K562 (cell line): ENCODE measurements at regions not wholly inside any gene's neighbourhood (a gene's known extent, or its start where the extent isn't known, plus 50 kb on each side); places are given as distances from the start of the nearest gene placed in this dataset.

Experiments
- ATAC-seq: fragments of 200-7000 bp; cut with Tn5 transposase; 3 replicates; pipeline ENCODE4 v1.9.1; 2020; ENCODE audit warnings: moderate library complexity
- BruUV-seq: library from RNA; stranded (reverse); fragments of 400-500 nt; replicated peaks from 2 replicates; lab custom pipeline; 2021; lab: Mats Ljungman, UMichigan
- CTCF ChIA-PET: fragments of 300-600 bp; formaldehyde crosslinking; extraction: SDS; loops from one replicate; lab custom pipeline; 2021; ENCODE audit warnings: low intra/inter-chr PET ratio; lab: Yijun Ruan, JAX
- POLR2A ChIA-PET: fragments of 300-600, 350-650 bp; sonication (Branson Sonifier 250); formaldehyde crosslinking; extraction: SDS; loops from one replicate; lab custom pipeline; 2021; ENCODE audit warnings: antibody characterized with exemption, inconsistent platforms; lab: Yijun Ruan, JAX
- DNase-seq, 4 experiments: peaks; one replicate each; pipeline versions ENCODE4 v3.0.0 to v3.0.0-alpha.2; 2011 to 2018; ENCODE audit warnings: low spot score in 3 of 4, mixed read lengths in 3 of 4; ENCODE audit errors: extremely low read depth in 1 of 4
- FAIRE-seq: peaks from 2 replicates; lab custom pipeline; 2011; peaks lifted over from hg19 to GRCh38; lab: Jason Lieb, UNC
- H2AFZ ChIP-seq: 2 replicates; pipeline ENCODE4 v1.6.0; 2011; ENCODE audit warnings: low read depth, low read length, control low read depth, inconsistent platforms
- H3K27ac ChIP-seq: fragments of 200-600 bp; 3 replicates; pipeline ENCODE4 v1.8.0; 2011; ENCODE audit warnings: low read depth, mild to moderate bottlenecking, control low read depth, inconsistent platforms, low read length, moderate library complexity, mixed read lengths; ENCODE audit errors: extremely low read depth
- H3K27me3 ChIP-seq, 2 experiments: fragments of 300-600 bp in 1 of 2; 2 replicates in 1 of 2; 3 replicates in 1 of 2; pipeline versions ENCODE4 v1.6.0 to v1.8.0; 2011; ENCODE audit warnings: inconsistent platforms in 2 of 2, low read length in 2 of 2, mild to moderate bottlenecking in 1 of 2, mixed read lengths in 1 of 2, moderate library complexity in 1 of 2; ENCODE audit not compliant: control insufficient read depth in 2 of 2, insufficient read depth in 2 of 2
- H3K36me3 ChIP-seq: fragments of 300-600 bp; 3 replicates; pipeline ENCODE4 v1.8.0; 2011; ENCODE audit warnings: mild to moderate bottlenecking, low read length, inconsistent platforms; ENCODE audit not compliant: control insufficient read depth, insufficient read depth
- H3K4me1 ChIP-seq, 2 experiments: fragments of 200-600 bp in 1 of 2; replicated peaks in 1 of 2; 2 replicates in 1 of 2; 3 replicates in 1 of 2; pipeline versions ENCODE4 v1.5.1 to v1.8.0; 2011; ENCODE audit warnings: inconsistent platforms in 2 of 2, low read length in 2 of 2, mild to moderate bottlenecking in 1 of 2, mixed read lengths in 1 of 2, moderate library complexity in 1 of 2; ENCODE audit not compliant: control insufficient read depth in 2 of 2, insufficient read depth in 2 of 2
- H3K4me2 ChIP-seq: 2 replicates; pipeline ENCODE4 v1.6.1; 2011; ENCODE audit warnings: low read length, control low read depth, inconsistent platforms, mixed read lengths; ENCODE audit not compliant: insufficient read depth
- H3K4me3 ChIP-seq: fragments of 200-600 bp; sonication (generic), shearing (Covaris generic); 2 replicates; pipeline ENCODE4 v1.5.1; 2016; ENCODE audit warnings: control low read depth, inconsistent platforms
- H3K79me2 ChIP-seq: fragments of 200-600 bp; 3 replicates; pipeline ENCODE4 v1.8.0; 2011; ENCODE audit warnings: low read length, inconsistent platforms; ENCODE audit not compliant: control insufficient read depth, insufficient read depth
- H3K9ac ChIP-seq, 2 experiments: 2 replicates each; pipeline versions ENCODE4 v1.6.0 to v1.6.1; 2011; ENCODE audit warnings: low read depth in 2 of 2, low read length in 2 of 2, control low read depth in 1 of 2, inconsistent platforms in 1 of 2, mild to moderate bottlenecking in 1 of 2, mixed read lengths in 1 of 2; ENCODE audit not compliant: insufficient read depth in 1 of 2
- H3K9me1 ChIP-seq: one replicate; pipeline ENCODE4 v1.6.0; 2011; ENCODE audit warnings: inconsistent platforms, mild to moderate bottlenecking, low read length, moderate library complexity; ENCODE audit not compliant: control insufficient read depth, insufficient read depth
- H3K9me3 ChIP-seq: replicated peaks from 2 replicates; pipeline ENCODE4 v1.5.1; 2011; ENCODE audit warnings: low read depth, low read length, inconsistent platforms; ENCODE audit not compliant: control insufficient read depth, insufficient read depth
- H4K20me1 ChIP-seq: replicated peaks from 2 replicates; pipeline ENCODE4 v1.6.1; 2011; ENCODE audit warnings: low read length, inconsistent platforms, mixed read lengths; ENCODE audit not compliant: control insufficient read depth, insufficient read depth
- BRF1 ChIP-seq: IDR thresholded peaks from 3 replicates; pipeline ENCODE4 v1.6.1; 2011; ENCODE audit warnings: borderline replicate concordance, mild to moderate bottlenecking; ENCODE audit not compliant: insufficient read length; ENCODE audit errors: extremely low read depth
- CBX8 ChIP-seq: fragments of 200-600 bp; sonication (generic); IDR thresholded peaks from 2 replicates; pipeline ENCODE4 v1.6.1; 2012; ENCODE audit warnings: borderline replicate concordance, mixed run types, low read depth, mild to moderate bottlenecking, moderate library complexity, mixed read lengths, low read length, control low read depth, inconsistent platforms; ENCODE audit not compliant: poor library complexity, severe bottlenecking; ENCODE audit errors: extremely low read depth
- GATAD2A ChIP-seq: fragments of 450-650 bp; IDR thresholded peaks from 2 replicates; pipeline ENCODE4 v1.6.1; 2017
- HNRNPUL1 ChIP-seq: fragments of 200-400 bp; formaldehyde crosslinking; IDR thresholded peaks from 2 replicates; pipeline ENCODE4 v1.6.1; 2017; ENCODE audit warnings: low read length
- MECOM ChIP-seq: fragments of 250-450 bp; sonication (Bioruptor Pico); IDR thresholded peaks from 2 replicates; pipeline ENCODE4 v1.8.0; 2022; ENCODE audit warnings: inconsistent platforms
- OTX1 ChIP-seq: fragments of 450-650 bp; formaldehyde crosslinking; IDR thresholded peaks from 2 replicates; pipeline ENCODE4 v1.4.0; 2022; ENCODE audit warnings: mild to moderate bottlenecking
- PRMT5 ChIP-seq: sonication (generic); formaldehyde crosslinking; IDR thresholded peaks from 2 replicates; pipeline ENCODE4 v1.5.0; 2020; ENCODE audit warnings: missing genetic modification reagents
- SIN3A ChIP-seq, 2 experiments: fragments of 150-350 bp in 1 of 2; IDR thresholded peaks; 2 replicates each; pipeline ENCODE4 v1.6.1; 2011 to 2016; ENCODE audit warnings: borderline replicate concordance in 2 of 2, low read depth in 2 of 2, low read length in 2 of 2, mild to moderate bottlenecking in 2 of 2, moderate library complexity in 2 of 2; ENCODE audit not compliant: control insufficient read depth in 1 of 2
- SMC3 ChIP-seq: conservative IDR thresholded peaks from 2 replicates; pipeline ENCODE4 v1.6.1; 2011; ENCODE audit warnings: low read depth, low read length, improper control_type of control experiment; ENCODE audit not compliant: insufficient read depth
- TEAD2 ChIP-seq: fragments of 450-650 bp; IDR thresholded peaks from 2 replicates; pipeline ENCODE4 v1.6.1; 2016; ENCODE audit warnings: missing genetic modification characterization, control low read depth, missing compliant biosample characterization
- TRIM24 ChIP-seq, 2 experiments: fragments of 450-650 bp; IDR thresholded peaks; 2 replicates each; pipeline ENCODE4 v1.6.1; 2016
- ZNF707 ChIP-seq: fragments of 250-450 bp; sonication (Bioruptor Pico); conservative IDR thresholded peaks from 2 replicates; pipeline ENCODE4 v1.8.0; 2022; ENCODE audit warnings: inconsistent platforms, mild to moderate bottlenecking, moderate library complexity
- WGBS: fragments of 100-300 bp; shearing (Covaris generic); methylation state at CpG from one replicate; pipeline ENCODE4 v1.1.6; 2016; ENCODE audit warnings: low coverage, mixed read lengths; ENCODE audit not compliant: insufficient coverage; ENCODE audit errors: missing lambda C conversion rate; 5-methylcytosine and 5-hydroxymethylcytosine counted together
- in situ Hi-C: fragments of 300-500 bp; cut with MboI; formaldehyde crosslinking; loops from 4 replicates; pipeline ENCODE4 v1.15.0; 2018; ENCODE audit warnings: inconsistent platforms, mixed read lengths
- intact Hi-C: fragments of 100-400 bp; cut with micrococcal nuclease; formaldehyde crosslinking; loops from 2 replicates; pipeline ENCODE4 v1.14.2; 2022
- TF ChIP-seq, protein P1 (sequence below): fragments of 250-450 bp; sonication (Bioruptor Pico); IDR thresholded peaks from 2 replicates; pipeline ENCODE4 v1.8.0; 2022; ENCODE audit warnings: moderate library complexity, mild to moderate bottlenecking, inconsistent platforms
- TF ChIP-seq, protein P2 (sequence below): fragments of 450-650 bp; IDR thresholded peaks from 2 replicates; pipeline ENCODE4 v1.6.1; 2017; ENCODE audit warnings: mild to moderate bottlenecking, moderate library complexity

- H3K9me3 ChIP-seq = no peaks in the 10 kb centered on the region
- ATAC-seq = no peak
- H3K27ac ChIP-seq = no peak overlapping the region
- H3K27me3 ChIP-seq = no peaks in the 10 kb centered on the region
- whole genome bisulfite sequencing = 0% methylated on average over 5 of the region's 5 CpGs
- H3K79me2 ChIP-seq = no peaks in the 10 kb centered on the region
- H3K4me3 ChIP-seq = no peak overlapping the region
- no peaks in the 10 kb centered on the region for H4K20me1 ChIP-seq
- no peak overlapping the region for H3K4me2 ChIP-seq
- ChIA-PET POLR2A (interaction anchor here (0.6 kb wide), 1 partner anchor 32 kb away, joined by 3 read pairs; no protein-coding TSS in a partner anchor), CTCF (no interaction called here)
- no peak overlapping the region for H3K9ac ChIP-seq
- DNase-seq = no peak
- no peaks in the 10 kb centered on the region for H3K4me1 ChIP-seq
- H2AFZ ChIP-seq = no peak overlapping the region
- no TSS peak for BruUV-seq
- H3K36me3 ChIP-seq = no peaks in the 10 kb centered on the region
- in situ Hi-C loops = no loop called here
- intact Hi-C loops = no loop called here
- FAIRE-seq = no peak
- no peaks in the 10 kb centered on the region for H3K9me1 ChIP-seq
- TF ChIP-seq CBX8 (no peak), ZNF707 (CRISPR knock-in tag) (no peak), TEAD2 (tag) (no peak), BRF1 (no peak), MECOM (CRISPR knock-in tag) (no peak), HNRNPUL1 (no peak), PRMT5 (CRISPR knock-in tag) (no peak), SMC3 (no peak), OTX1 (CRISPR knock-in tag) (no peak), TRIM24 (IDR thresholded peaks at IDR 0.05) (no peak), GATAD2A (no peak), SIN3A (IDR thresholded peaks at IDR 0.05; ENCODE audit: borderline replicate concordance in 2 of 2, control insufficient read depth in 1 of 2, low read depth in 2 of 2, low read length in 2 of 2) (no peak)
- TF ChIP-seq, protein P1, sequence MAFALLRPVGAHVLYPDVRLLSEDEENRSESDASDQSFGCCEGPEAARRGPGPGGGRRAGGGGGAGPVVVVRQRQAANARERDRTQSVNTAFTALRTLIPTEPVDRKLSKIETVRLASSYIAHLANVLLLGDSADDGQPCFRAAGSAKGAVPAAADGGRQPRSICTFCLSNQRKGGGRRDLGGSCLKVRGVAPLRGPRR (CRISPR knock-in tag) = no peak
- TF ChIP-seq, protein P2, sequence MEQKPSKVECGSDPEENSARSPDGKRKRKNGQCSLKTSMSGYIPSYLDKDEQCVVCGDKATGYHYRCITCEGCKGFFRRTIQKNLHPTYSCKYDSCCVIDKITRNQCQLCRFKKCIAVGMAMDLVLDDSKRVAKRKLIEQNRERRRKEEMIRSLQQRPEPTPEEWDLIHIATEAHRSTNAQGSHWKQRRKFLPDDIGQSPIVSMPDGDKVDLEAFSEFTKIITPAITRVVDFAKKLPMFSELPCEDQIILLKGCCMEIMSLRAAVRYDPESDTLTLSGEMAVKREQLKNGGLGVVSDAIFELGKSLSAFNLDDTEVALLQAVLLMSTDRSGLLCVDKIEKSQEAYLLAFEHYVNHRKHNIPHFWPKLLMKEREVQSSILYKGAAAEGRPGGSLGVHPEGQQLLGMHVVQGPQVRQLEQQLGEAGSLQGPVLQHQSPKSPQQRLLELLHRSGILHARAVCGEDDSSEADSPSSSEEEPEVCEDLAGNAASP = no peak
Observed at GRCh38 chr14:106679776-106680175, 1153.4 kb downstream of the TMEM121 start.
